ENCODE measurements at regions not wholly inside any gene's neighbourhood (a gene's known extent, or its start where the extent isn't known, plus 50 kb on each side); places are given as distances from the start of the nearest gene placed in this dataset.

DNA sequence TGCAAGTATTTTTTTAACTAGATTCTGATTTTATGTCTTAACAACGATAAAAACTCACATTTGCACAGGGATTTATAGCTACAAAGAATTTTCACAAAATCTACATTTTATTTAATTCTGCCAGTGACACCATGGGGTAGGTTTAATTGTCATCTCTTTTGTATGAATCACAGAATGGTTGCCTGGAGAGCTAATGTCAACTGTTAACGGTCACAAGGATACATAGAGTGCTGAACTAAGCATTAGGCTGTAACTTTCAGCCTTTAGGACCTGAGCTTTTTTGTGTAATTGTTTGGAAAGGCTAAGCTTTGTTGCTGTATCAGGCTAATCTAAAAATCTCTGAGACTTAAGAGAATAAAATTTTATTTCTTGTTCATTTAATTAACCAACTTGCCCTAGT lies 465.3 kb upstream of the TBX3 start:
- no peaks in the 10 kb centered on the region for H3K4me1 ChIP-seq (ENCODE audit: control insufficient read depth in 1 of 2, insufficient read depth in 2 of 2, low read length in 2 of 2)
- peaks cover 1 to 8% (median 5%) of the 10 kb centered on the region in 7 donors for H3K9me3 Mint-ChIP-seq
- H3K36me3 ChIP-seq (replicated peaks in 1 of 2; ENCODE audit: control insufficient read depth in 1 of 2, insufficient read depth in 2 of 2, low read length in 2 of 2) = no peaks in the 10 kb centered on the region
- H3K4me1 Mint-ChIP-seq = no peaks in the 10 kb centered on the region
- no peaks in the 10 kb centered on the region for H4K20me1 ChIP-seq (ENCODE audit: insufficient read depth, low read length)
- no peak for DNase-seq
- intact Hi-C loops (cut with micrococcal nuclease) = no loop called here
- H3K27ac ChIP-seq (ENCODE audit: low read depth in 1 of 2, low read length in 2 of 2) = no peak overlapping the region
- H3K79me2 ChIP-seq (ENCODE audit: insufficient read depth, low read length) = no peaks in the 10 kb centered on the region
- no peak overlapping the region for H3K9ac ChIP-seq (ENCODE audit: insufficient read depth, low read length, poor library complexity, severe bottlenecking)
- H3K4me3 ChIP-seq (replicated peaks in 1 of 3; ENCODE audit: low read depth in 2 of 3, low read length in 3 of 3) = no peak overlapping the region
- TF ChIP-seq, protein P1, sequence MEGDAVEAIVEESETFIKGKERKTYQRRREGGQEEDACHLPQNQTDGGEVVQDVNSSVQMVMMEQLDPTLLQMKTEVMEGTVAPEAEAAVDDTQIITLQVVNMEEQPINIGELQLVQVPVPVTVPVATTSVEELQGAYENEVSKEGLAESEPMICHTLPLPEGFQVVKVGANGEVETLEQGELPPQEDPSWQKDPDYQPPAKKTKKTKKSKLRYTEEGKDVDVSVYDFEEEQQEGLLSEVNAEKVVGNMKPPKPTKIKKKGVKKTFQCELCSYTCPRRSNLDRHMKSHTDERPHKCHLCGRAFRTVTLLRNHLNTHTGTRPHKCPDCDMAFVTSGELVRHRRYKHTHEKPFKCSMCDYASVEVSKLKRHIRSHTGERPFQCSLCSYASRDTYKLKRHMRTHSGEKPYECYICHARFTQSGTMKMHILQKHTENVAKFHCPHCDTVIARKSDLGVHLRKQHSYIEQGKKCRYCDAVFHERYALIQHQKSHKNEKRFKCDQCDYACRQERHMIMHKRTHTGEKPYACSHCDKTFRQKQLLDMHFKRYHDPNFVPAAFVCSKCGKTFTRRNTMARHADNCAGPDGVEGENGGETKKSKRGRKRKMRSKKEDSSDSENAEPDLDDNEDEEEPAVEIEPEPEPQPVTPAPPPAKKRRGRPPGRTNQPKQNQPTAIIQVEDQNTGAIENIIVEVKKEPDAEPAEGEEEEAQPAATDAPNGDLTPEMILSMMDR (IDR thresholded peaks at IDR 0.05) = no peak
- peaks cover 1 to 3% (median 2%) of the 10 kb centered on the region in 3 donors for H3K27me3 Mint-ChIP-seq (ENCODE audit: low read depth in 3 of 3)
- WGBS (ENCODE audit: insufficient coverage) = 88% methylated on average over 1 of the region's 2 CpGs
- H3K27ac Mint-ChIP-seq = no peak overlapping the region
- no peak overlapping the region for H3K4me3 Mint-ChIP-seq
- peaks cover 4 to 7% of the 10 kb centered on the region in 2 donors for H3K9me3 ChIP-seq (replicated peaks in 1 of 2; ENCODE audit: control insufficient read depth in 1 of 2, insufficient read depth in 1 of 2, low read length in 2 of 2)
- H3K36me3 Mint-ChIP-seq = no peaks in the 10 kb centered on the region
- no peak overlapping the region for H3K4me2 ChIP-seq (replicated peaks; ENCODE audit: extremely low read depth, low read length, poor library complexity, severe bottlenecking)
- no peaks in the 10 kb centered on the region for H3K27me3 ChIP-seq (ENCODE audit: control insufficient read depth in 2 of 2, insufficient read depth in 2 of 2, low read length in 2 of 2)
- no peak overlapping the region for H2AFZ ChIP-seq (ENCODE audit: insufficient read depth, low read depth, low read length, poor library complexity, severe bottlenecking)

DNA sequence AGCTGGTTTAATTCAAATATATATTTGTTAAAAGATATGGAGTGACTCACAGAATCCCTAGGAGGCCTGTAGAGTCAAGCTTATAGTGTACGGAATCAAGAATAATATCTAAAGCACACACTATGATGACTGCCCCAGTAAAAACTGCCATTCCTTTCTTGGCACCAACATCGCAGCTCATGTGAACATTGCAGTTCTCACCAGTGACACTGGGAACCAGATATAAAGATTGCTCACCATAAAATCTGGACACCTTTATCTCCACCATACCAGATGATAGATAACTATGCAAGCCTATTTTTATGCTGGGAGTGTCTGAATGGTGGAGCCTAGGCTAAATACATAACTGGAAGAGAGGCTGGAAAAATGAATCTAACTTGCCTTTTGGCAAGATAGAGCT lies 463.9 kb upstream of the TBX3 start:
- H2AFZ ChIP-seq (ENCODE audit: insufficient read depth, low read depth, low read length, poor library complexity, severe bottlenecking) = no peak overlapping the region
- no peak overlapping the region for H3K4me2 ChIP-seq (replicated peaks; ENCODE audit: extremely low read depth, low read length, poor library complexity, severe bottlenecking)
- no peak overlapping the region for H3K27ac ChIP-seq (ENCODE audit: low read depth in 1 of 2, low read length in 2 of 2)
- no peak for DNase-seq
- H3K79me2 ChIP-seq (ENCODE audit: insufficient read depth, low read length) = no peaks in the 10 kb centered on the region
- H3K9me3 Mint-ChIP-seq = peaks cover 4 to 8% (median 6%) of the 10 kb centered on the region in 7 donors
- H3K9me3 ChIP-seq (replicated peaks in 1 of 2; ENCODE audit: control insufficient read depth in 1 of 2, insufficient read depth in 1 of 2, low read length in 2 of 2) = peaks cover 4 to 7% of the 10 kb centered on the region in 2 donors
- 83% methylated on average over 1 of the region's 2 CpGs for WGBS (ENCODE audit: insufficient coverage)
- no peak overlapping the region for H3K9ac ChIP-seq (ENCODE audit: insufficient read depth, low read length, poor library complexity, severe bottlenecking)
- H3K36me3 Mint-ChIP-seq = no peaks in the 10 kb centered on the region
- H3K27ac Mint-ChIP-seq = no peak overlapping the region
- TF ChIP-seq, protein P1 (IDR thresholded peaks at IDR 0.05) = no peak
- H3K27me3 Mint-ChIP-seq (ENCODE audit: low read depth in 3 of 3) = peaks cover 0 to 3% (median 2%) of the 10 kb centered on the region in 3 donors
- H3K27me3 ChIP-seq (ENCODE audit: control insufficient read depth in 2 of 2, insufficient read depth in 2 of 2, low read length in 2 of 2) = no peaks in the 10 kb centered on the region
- H3K4me3 Mint-ChIP-seq = no peak overlapping the region
- intact Hi-C loops (cut with micrococcal nuclease) = no loop called here
- no peak overlapping the region for H3K4me3 ChIP-seq (replicated peaks in 1 of 3; ENCODE audit: low read depth in 2 of 3, low read length in 3 of 3)
- H3K4me1 ChIP-seq (ENCODE audit: control insufficient read depth in 1 of 2, insufficient read depth in 2 of 2, low read length in 2 of 2) = no peaks in the 10 kb centered on the region
- H3K4me1 Mint-ChIP-seq = no peaks in the 10 kb centered on the region
- H4K20me1 ChIP-seq (ENCODE audit: insufficient read depth, low read length) = no peaks in the 10 kb centered on the region
- H3K36me3 ChIP-seq (replicated peaks in 1 of 2; ENCODE audit: control insufficient read depth in 1 of 2, insufficient read depth in 2 of 2, low read length in 2 of 2) = no peaks in the 10 kb centered on the region
